NCI-H748 (cell line): ENCODE measurements at regions not wholly inside any gene's neighbourhood (a gene's known extent, or its start where the extent isn't known, plus 50 kb on each side); places are given as distances from the start of the nearest gene placed in this dataset.
"Not testable (repeated sequence)": the region's sequence is repeated elsewhere in the genome, so short reads cannot be mapped to it uniquely, and the experiment has no call there.

Experiments used
- DNase-seq: peaks from one replicate; lab custom pipeline; 2025; ENCODE audit not compliant: unreplicated experiment; lab: John Stamatoyannopoulos, UW

- peak; percentile 47 for DNase-seq
Observed at GRCh38 chr7:32691965-32692815, 196.9 kb downstream of the AVL9 start.

GRCh38 chr7:32688092-32688491, 192.8 kb downstream of the AVL9 start:
- not testable (repeated sequence) for DNase-seq

- no peak for DNase-seq
Observed at GRCh38 chr7:32681174-32681518, 185.9 kb downstream of the AVL9 start.

- peak; percentile 48 for DNase-seq
Observed at GRCh38 chr7:32680259-32681173, 185.2 kb downstream of the AVL9 start.

GRCh38 chr7:32679192-32679591, 183.9 kb downstream of the AVL9 start:
- DNase-seq, result no peak

- DNase-seq, result no peak
Observed at GRCh38 chr7:32677593-32677992, 182.3 kb downstream of the AVL9 start.

- no peak for DNase-seq
Observed at GRCh38 chr7:32676249-32676941, 181.1 kb downstream of the AVL9 start.

GRCh38 chr7:32673275-32673983, 178.1 kb downstream of the AVL9 start:
- no peak for DNase-seq

GRCh38 chr7:32670110-32671025, 175.1 kb downstream of the AVL9 start:
- DNase-seq, result peak; percentile 10

GRCh38 chr7:32669173-32669870, 174.0 kb downstream of the AVL9 start:
- DNase-seq, result not testable (repeated sequence)

- not testable (repeated sequence) for DNase-seq
Observed at GRCh38 chr7:32668387-32669097, 173.3 kb downstream of the AVL9 start.

- DNase-seq, result not testable (repeated sequence)
Observed at GRCh38 chr7:32667586-32667985, 172.3 kb downstream of the AVL9 start.

GRCh38 chr7:32663805-32664211, 168.5 kb downstream of the AVL9 start:
- not testable (repeated sequence) for DNase-seq

- not testable (repeated sequence) for DNase-seq
Observed at GRCh38 chr7:32662509-32662908, 167.2 kb downstream of the AVL9 start.

- DNase-seq, result no peak
Observed at GRCh38 chr7:32661929-32662328, 166.6 kb downstream of the AVL9 start.

- DNase-seq, result no peak
Observed at GRCh38 chr7:32661501-32661900, 166.2 kb downstream of the AVL9 start.

- DNase-seq, result no peak
Observed at GRCh38 chr7:32660936-32661335, 165.6 kb downstream of the AVL9 start.

GRCh38 chr7:32659853-32660252, 164.6 kb downstream of the AVL9 start:
- no peak for DNase-seq
